AG04449 (cell line): ENCODE measurements at regions not wholly inside any gene's neighbourhood (a gene's known extent, or its start where the extent isn't known, plus 50 kb on each side); places are given as distances from the start of the nearest gene placed in this dataset.
A peak's percentile ranks its signal among the peaks of the same experiment; 100 is the strongest.

Experiments used
- CTCF ChIA-PET: fragments of 350-600 bp; formaldehyde crosslinking; extraction: SDS; loops from one replicate; lab custom pipeline; 2021; ENCODE audit warnings: antibody characterized with exemption; lab: Yijun Ruan, JAX
- POLR2A ChIA-PET: fragments of 400-600, 350-600 bp; formaldehyde crosslinking; extraction: SDS; loops from one replicate; lab custom pipeline; 2020; ENCODE audit warnings: antibody characterized with exemption, inconsistent platforms; lab: Yijun Ruan, JAX
- DNase-seq: peaks from one replicate; pipeline ENCODE4 v3.0.0-alpha.2; 2010; ENCODE audit warnings: low read depth, low spot score
- H3K4me3 ChIP-seq: 2 replicates; pipeline ENCODE4 v1.5.1; 2011; ENCODE audit warnings: low read depth, mild to moderate bottlenecking, control low read depth, low read length
- TF ChIP-seq, protein P1 (sequence below): IDR thresholded peaks from one replicate; pipeline ENCODE4 v1.5.1; 2011; ENCODE audit warnings: mild to moderate bottlenecking, moderate library complexity, low read length, control low read depth, inconsistent platforms; ENCODE audit not compliant: insufficient read depth; ENCODE audit errors: missing control alignments

DNA sequence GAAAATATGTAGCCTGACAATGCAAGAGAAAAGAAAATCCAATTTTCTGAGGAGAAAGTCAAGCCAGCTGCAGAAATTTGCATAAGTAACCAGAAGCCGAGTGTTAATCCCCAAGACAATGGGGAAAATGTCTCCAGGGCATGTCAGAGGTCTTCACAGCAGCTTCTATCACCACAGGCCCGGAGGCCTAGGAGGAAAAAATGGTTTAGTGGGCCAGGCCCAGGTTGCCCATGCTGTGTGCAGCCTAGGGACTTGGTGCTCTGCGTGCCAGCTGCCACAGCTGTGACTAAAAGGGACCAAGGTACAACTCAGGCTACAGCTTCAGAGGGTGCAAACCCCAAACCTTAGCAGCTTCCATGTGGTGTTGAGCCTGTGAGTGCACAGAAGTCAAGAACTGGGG is 201.2 kb upstream of the SOX2 start:
- no peak overlapping the region for H3K4me3 ChIP-seq
- no peak for DNase-seq
- TF ChIP-seq, protein P1, sequence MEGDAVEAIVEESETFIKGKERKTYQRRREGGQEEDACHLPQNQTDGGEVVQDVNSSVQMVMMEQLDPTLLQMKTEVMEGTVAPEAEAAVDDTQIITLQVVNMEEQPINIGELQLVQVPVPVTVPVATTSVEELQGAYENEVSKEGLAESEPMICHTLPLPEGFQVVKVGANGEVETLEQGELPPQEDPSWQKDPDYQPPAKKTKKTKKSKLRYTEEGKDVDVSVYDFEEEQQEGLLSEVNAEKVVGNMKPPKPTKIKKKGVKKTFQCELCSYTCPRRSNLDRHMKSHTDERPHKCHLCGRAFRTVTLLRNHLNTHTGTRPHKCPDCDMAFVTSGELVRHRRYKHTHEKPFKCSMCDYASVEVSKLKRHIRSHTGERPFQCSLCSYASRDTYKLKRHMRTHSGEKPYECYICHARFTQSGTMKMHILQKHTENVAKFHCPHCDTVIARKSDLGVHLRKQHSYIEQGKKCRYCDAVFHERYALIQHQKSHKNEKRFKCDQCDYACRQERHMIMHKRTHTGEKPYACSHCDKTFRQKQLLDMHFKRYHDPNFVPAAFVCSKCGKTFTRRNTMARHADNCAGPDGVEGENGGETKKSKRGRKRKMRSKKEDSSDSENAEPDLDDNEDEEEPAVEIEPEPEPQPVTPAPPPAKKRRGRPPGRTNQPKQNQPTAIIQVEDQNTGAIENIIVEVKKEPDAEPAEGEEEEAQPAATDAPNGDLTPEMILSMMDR = no peak
- POLR2A ChIA-PET = no interaction called here
- CTCF ChIA-PET = no interaction called here

- TF ChIP-seq, protein P1 = no peak
- POLR2A ChIA-PET = no interaction called here
- CTCF ChIA-PET = no interaction called here
- H3K4me3 ChIP-seq = no peak overlapping the region
- DNase-seq = no peak
Measured at GRCh38 chr3:181497358-181497757, 214.4 kb upstream of the SOX2 start.

DNA sequence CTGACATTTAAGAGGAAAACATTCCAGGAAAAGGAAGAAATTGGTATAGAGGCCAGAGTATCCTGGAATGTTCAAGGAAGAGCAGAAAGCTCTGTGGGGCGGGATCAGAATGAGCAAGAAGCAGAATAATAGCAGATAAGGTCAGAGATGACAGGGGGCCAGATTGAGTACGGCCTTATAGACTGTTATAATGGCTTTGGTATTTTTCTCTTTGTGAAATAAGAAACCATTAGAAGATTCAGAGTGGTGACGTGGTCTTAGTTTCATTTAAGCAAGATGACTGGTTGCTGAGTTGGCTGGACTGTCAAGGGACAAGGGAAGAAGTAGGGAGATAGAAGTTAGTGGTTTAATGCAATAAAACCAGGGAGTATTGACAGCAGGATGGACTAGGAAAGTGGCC is 218.3 kb upstream of the SOX2 start:
- peak; percentile 0 for DNase-seq
- CTCF ChIA-PET = no interaction called here
- TF ChIP-seq, protein P1 = no peak
- no peak overlapping the region for H3K4me3 ChIP-seq
- POLR2A ChIA-PET = no interaction called here

DNA sequence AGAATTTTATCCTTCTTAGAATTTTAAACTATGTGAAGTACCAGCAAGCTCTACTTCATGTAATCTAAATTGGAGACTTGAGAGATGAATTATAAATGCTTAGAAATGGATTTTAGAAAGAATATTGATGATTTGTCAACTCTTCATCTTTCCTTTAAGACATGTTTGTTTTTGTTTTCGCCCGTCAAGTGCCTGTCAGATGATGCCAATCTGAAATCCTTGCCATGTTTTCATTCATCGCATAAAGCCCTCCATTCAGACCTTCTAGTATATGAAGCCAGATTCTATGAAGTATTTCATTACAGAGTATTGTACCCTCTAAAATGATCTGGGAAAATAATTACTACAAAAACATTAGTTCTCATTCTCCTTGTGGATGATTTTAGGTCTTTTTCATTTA is 223.2 kb upstream of the SOX2 start:
- POLR2A ChIA-PET = no interaction called here
- CTCF ChIA-PET = no interaction called here
- no peak for DNase-seq
- TF ChIP-seq, protein P1 = no peak
- no peak overlapping the region for H3K4me3 ChIP-seq

- no peak for DNase-seq
- POLR2A ChIA-PET = no interaction called here
- TF ChIP-seq, protein P1 = no peak
- no peak overlapping the region for H3K4me3 ChIP-seq
- CTCF ChIA-PET = no interaction called here
Measured at GRCh38 chr3:181487236-181487978, 224.3 kb upstream of the SOX2 start.

DNA sequence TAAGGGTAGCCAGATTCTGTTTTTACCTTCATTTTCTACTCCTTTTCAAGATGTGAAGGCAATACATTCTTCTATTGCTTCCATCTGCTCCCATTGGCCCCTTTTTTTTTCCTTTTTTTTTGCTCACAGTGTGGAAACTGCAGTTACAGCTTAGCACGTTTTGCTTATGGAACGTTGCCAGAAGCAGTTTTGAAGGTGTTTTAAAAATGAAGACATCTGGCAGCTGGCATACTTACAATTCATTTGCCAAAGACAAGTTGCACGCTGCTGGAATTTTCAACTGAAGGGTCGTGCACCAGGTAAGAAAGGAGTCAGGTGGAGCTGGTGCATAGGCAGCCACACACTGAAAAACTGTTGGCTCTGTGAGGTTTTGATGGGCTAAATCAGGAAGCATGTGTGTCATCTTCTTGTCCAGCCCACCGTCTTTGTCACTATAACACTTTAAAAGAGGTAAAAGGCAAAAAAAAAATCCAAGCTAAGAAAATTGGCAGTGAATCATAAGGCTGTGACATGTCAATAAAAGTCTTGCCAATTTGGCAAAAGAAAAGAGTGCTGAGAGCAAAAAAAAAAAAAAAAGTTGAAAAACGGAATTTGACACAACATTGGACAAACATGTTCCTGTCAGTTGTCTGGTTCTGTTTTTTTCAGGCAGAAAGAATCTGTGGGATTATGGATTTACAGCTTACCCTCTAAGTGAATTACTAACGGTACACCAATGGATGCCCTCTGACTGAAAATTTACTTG is 225.4 kb upstream of the SOX2 start:
- ChIA-PET POLR2A (no interaction called here), CTCF (no interaction called here)
- H3K4me3 ChIP-seq = no peak overlapping the region
- TF ChIP-seq, protein P1 = no peak
- DNase-seq = no peak
